Vagina (tissue), 2 donors: ENCODE measurements at regions not wholly inside any gene's neighbourhood (a gene's known extent, or its start where the extent isn't known, plus 50 kb on each side); places are given as distances from the start of the nearest gene placed in this dataset.

Experiments used
- POLR2AphosphoS5 ChIP-seq, 2 donors: sonication (generic); formaldehyde crosslinking; IDR thresholded peaks; one replicate each; pipeline ENCODE4 v1.9.0; 2017; ENCODE audit warnings: antibody characterized with exemption in 2 of 2, mild to moderate bottlenecking in 2 of 2, low read depth in 1 of 2; ENCODE audit not compliant: insufficient read depth in 1 of 2
- TF ChIP-seq, protein P1 (sequence below), 3 experiments: fragments of 450-650 bp in 2 of 3; fragments of 200-600 bp in 1 of 3; sonication (generic) in 1 of 3; IDR thresholded peaks; one replicate each; pipeline ENCODE4 v1.5.1; 2017 to 2019; ENCODE audit warnings: antibody characterized with exemption in 3 of 3, mild to moderate bottlenecking in 2 of 3, moderate library complexity in 2 of 3

DNA sequence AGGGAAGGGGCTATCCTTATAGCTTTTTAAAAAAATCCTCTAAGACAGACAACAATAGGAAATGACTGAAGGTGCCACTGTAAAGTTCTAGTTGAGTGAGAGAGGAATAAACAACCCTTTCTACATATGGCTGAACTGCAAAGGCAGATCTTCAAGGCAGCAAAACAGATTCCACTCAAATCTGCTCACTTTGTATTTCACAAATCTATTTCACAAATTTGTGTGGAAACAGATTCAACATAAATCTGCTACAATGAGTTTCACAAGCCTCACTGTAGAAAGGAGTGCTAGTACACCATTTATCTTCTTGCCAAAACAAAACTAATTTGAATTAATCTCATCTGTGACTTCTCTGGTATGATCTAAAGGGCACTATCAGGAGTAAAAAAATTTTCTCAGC is 451.3 kb downstream of the PLA2G4A start:
- TF ChIP-seq, protein P1, sequence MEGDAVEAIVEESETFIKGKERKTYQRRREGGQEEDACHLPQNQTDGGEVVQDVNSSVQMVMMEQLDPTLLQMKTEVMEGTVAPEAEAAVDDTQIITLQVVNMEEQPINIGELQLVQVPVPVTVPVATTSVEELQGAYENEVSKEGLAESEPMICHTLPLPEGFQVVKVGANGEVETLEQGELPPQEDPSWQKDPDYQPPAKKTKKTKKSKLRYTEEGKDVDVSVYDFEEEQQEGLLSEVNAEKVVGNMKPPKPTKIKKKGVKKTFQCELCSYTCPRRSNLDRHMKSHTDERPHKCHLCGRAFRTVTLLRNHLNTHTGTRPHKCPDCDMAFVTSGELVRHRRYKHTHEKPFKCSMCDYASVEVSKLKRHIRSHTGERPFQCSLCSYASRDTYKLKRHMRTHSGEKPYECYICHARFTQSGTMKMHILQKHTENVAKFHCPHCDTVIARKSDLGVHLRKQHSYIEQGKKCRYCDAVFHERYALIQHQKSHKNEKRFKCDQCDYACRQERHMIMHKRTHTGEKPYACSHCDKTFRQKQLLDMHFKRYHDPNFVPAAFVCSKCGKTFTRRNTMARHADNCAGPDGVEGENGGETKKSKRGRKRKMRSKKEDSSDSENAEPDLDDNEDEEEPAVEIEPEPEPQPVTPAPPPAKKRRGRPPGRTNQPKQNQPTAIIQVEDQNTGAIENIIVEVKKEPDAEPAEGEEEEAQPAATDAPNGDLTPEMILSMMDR (IDR thresholded peaks at IDR 0.05): no peak
- no peak for TF ChIP-seq POLR2AphosphoS5 (IDR thresholded peaks at IDR 0.05; ENCODE audit: insufficient read depth in 1 of 2, low read depth in 1 of 2)
